ENCODE measurements at regions not wholly inside any gene's neighbourhood (a gene's known extent, or its start where the extent isn't known, plus 50 kb on each side); places are given as distances from the start of the nearest gene placed in this dataset.

DNA sequence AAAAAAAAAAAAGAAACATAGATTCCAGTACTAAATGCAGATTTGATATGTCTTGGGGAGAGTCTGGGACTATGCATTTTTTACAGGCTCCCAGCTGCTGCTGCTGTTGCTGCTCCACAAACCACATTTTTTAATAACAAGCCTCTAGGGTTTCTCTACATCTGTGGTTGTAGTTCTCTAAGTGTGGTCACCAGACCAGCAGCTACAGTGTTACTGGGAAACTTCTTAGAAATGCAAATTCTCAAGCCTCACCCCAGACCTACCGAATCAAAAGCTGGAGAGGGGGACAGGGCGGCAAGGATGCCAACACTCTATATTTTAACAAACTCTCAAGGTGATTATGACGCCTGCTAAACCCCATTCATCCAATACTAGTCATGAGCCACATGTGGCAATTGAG lies 293.4 kb upstream of the PTGER4 start:
- H3K4me3 ChIP-seq (ENCODE audit: low read depth, low read length): no peak overlapping the region
- TF ChIP-seq, protein P1, sequence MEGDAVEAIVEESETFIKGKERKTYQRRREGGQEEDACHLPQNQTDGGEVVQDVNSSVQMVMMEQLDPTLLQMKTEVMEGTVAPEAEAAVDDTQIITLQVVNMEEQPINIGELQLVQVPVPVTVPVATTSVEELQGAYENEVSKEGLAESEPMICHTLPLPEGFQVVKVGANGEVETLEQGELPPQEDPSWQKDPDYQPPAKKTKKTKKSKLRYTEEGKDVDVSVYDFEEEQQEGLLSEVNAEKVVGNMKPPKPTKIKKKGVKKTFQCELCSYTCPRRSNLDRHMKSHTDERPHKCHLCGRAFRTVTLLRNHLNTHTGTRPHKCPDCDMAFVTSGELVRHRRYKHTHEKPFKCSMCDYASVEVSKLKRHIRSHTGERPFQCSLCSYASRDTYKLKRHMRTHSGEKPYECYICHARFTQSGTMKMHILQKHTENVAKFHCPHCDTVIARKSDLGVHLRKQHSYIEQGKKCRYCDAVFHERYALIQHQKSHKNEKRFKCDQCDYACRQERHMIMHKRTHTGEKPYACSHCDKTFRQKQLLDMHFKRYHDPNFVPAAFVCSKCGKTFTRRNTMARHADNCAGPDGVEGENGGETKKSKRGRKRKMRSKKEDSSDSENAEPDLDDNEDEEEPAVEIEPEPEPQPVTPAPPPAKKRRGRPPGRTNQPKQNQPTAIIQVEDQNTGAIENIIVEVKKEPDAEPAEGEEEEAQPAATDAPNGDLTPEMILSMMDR (IDR thresholded peaks at IDR 0.05; ENCODE audit: insufficient read depth, low read depth, low read length, missing control alignments): no peak
- peak; percentile 72 for DNase-seq (ENCODE audit: low read depth)

DNA sequence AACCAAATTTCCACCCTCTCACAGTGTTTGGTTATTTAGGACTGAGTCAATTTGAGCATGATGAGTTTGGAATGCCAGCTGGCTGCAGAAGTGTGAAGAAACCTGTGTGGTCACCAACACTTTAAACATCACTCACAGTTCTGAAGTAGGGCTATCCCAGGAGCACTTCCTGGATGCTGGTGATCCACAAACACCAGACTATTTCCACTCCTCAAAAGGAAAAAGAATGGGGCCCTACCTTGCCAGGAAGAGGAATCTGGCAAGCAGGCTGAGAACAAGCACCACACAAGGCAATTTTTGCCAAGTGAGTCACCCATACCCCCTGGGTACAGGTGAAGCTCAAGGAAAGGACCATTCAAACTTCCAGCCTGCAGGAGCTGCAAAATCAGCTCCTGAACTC lies 294.2 kb upstream of the PTGER4 start:
- no peak overlapping the region for H3K4me3 ChIP-seq (ENCODE audit: low read depth, low read length)
- TF ChIP-seq, protein P1 (IDR thresholded peaks at IDR 0.05; ENCODE audit: insufficient read depth, low read depth, low read length, missing control alignments): no peak
- no peak for DNase-seq (ENCODE audit: low read depth)

DNA sequence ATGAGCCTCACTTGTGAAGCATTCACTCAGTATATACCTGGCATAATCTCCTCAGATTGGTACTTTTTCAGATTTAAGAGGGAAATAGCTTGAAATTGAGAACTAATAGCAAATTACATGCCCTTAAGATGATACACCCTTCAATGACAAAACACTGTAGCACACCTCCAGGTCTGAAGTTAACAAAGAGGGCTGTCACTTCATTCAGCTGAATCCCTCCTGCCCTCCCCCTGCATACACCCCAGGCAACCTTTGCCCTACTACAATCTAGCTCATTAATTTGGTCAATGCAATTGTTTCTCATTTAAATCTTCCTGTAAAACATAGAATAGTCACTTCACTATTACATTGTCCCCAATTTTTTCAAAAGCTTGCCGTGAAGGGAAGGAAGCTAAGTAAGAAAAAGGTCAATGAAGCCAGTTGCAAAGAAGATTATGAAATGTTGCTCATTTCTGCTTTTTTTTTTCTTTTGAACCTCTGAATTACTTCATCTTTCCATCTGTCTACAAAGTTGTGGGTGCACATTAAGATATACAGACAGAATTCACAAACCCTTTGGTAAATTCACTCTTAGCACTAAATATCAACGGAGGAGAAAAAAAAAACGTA lies 294.8 kb upstream of the PTGER4 start:
- H3K4me3 ChIP-seq (ENCODE audit: low read depth, low read length): no peak overlapping the region
- DNase-seq (ENCODE audit: low read depth): no peak

DNA sequence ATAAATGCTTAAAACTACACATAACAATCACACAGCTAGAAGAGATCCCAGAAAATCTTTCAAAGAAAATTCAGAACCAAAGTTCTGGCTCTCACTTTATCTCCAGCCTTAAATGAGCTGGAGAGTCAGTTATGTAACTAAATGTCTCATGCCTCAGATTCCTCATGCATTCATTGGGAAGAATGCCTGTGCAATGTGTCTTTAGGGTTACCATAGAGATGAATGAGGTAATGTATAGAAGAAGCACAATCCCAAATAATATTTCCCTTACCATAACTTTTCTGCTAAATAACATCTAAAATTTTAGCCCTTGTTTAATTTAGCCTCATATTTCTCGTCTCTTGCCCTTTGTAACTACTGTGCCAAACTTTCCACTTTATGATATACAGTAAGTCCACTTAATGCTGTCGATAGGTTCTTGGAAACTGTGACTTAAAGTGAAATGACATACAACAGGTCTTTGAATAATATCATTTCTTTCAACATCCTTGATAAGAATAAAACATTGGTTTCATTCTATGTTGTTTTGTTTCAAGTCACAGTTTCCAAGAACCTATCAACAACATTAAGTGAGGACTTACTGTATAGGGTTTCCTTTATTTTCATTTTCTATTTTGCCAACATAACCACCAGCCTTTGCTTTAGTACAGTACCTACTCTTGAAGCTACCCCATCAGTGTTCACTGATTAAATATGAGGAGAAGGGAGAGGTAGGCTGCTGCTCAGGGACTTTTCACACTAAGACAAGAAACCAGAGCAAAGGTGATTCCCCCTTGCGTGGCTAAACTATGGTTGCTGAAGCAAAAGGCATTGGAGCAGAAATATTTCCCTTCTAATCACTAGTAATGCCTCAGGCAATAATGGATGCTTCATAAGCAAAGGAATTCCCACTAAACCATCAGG lies 295.7 kb upstream of the PTGER4 start:
- DNase-seq (ENCODE audit: low read depth): peak; percentile 43
- TF ChIP-seq, protein P1 (IDR thresholded peaks at IDR 0.05; ENCODE audit: insufficient read depth, low read depth, low read length, missing control alignments): no peak
- H3K4me3 ChIP-seq (ENCODE audit: low read depth, low read length): no peak overlapping the region

More for the DNA sequence above, 294.8 kb upstream of the PTGER4 start:
- TF ChIP-seq, protein P1 (IDR thresholded peaks at IDR 0.05; ENCODE audit: insufficient read depth, low read depth, low read length, missing control alignments): no peak

DNA sequence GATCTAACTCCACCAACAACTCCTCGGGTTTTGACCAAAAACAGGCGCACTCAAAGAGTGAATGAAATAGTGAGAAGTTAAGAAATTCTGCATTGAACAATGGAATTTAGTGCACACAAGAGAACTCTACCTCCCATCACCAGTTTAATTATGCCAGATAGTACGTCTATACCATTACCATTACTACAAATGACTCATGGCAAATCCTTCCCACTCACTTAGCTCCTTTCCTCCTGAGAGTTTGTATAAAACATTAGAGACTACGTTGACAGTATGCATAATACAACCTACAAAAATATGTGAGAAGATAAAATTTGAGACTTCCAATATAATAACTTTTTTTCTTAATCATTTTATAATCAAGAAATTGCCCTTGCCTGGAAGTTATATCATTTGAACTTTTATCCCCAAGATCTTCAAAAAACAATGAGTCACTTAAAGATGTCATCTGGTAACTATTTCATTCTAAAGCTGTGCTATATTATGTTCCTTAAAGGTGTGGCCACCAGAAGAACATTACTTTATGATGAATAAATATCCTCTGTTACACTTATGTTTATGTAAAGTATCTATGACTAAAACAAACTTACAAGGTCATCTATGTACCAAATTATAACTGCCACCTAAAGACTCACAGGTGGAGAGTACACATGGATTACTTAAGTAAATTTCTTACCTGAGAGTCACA lies 297.9 kb upstream of the PTGER4 start:
- no peak for DNase-seq (ENCODE audit: low read depth)
- TF ChIP-seq, protein P1 (IDR thresholded peaks at IDR 0.05; ENCODE audit: insufficient read depth, low read depth, low read length, missing control alignments): no peak
- no peak overlapping the region for H3K4me3 ChIP-seq (ENCODE audit: low read depth, low read length)

DNA sequence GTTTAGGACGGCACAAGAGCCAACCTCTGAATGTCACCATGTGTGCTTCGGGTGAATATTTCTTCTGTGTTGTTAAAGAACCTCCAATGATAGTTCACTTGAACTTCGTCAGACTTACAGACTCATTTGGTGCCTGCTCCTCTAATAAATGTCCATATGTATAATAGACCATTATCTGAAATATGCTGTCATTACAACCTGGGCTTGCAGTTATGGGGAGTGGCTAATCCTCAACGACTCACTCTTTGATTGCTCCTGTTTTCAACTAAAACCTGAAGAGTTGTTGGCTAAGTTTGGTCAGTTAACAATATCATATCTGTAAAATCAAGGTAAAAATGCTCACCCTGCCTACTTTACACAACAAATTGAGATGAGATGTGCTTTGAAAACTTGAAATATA lies 298.7 kb upstream of the PTGER4 start:
- TF ChIP-seq, protein P1 (IDR thresholded peaks at IDR 0.05; ENCODE audit: insufficient read depth, low read depth, low read length, missing control alignments): no peak

More for the DNA sequence above, 298.7 kb upstream of the PTGER4 start:
- H3K4me3 ChIP-seq (ENCODE audit: low read depth, low read length): no peak overlapping the region
- no peak for DNase-seq (ENCODE audit: low read depth)
